ENCODE measurements at regions not wholly inside any gene's neighbourhood (a gene's known extent, or its start where the extent isn't known, plus 50 kb on each side); places are given as distances from the start of the nearest gene placed in this dataset.

DNA sequence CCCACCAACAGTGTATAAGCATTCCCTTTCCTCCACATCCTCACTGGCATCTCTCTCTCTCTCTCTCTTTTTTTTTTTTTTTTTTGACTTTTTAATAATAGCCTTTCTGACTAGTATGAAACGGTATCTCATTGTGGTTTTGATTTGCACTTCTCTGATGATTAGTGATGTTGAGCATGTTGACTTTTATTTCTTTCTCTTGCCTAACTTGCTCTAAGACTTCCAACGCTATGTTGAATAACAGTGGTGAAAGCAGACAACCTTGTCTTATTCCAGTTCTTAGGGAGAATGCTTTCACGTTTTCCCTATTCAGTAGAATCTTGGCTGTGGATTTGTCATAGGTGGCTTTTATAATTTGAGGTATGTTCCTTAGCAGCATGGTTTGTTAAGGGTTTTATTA is 249.4 kb upstream of the MDFIC2 start:
- no peak for DNase-seq (ENCODE audit: low spot score)

DNA sequence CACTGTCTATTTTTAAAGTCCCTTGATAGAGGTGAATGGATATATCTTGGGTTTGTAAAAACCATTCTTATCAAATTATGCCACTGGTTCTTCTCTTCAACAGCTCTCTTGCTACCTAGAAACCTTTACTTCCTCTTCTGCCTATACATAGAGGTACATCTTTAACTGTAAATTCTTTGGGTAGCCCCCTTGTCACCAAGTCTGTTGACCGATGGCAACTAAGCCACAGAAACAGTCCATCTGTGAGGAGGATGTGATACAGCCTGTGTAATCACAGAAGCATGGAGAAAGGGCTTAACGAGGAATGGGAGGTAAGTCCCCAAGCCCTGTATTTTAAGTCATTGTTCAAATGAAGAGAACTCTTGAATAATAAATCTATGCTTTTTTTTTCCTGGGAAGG is 246.5 kb upstream of the MDFIC2 start:
- DNase-seq (ENCODE audit: low spot score) = no peak

DNA sequence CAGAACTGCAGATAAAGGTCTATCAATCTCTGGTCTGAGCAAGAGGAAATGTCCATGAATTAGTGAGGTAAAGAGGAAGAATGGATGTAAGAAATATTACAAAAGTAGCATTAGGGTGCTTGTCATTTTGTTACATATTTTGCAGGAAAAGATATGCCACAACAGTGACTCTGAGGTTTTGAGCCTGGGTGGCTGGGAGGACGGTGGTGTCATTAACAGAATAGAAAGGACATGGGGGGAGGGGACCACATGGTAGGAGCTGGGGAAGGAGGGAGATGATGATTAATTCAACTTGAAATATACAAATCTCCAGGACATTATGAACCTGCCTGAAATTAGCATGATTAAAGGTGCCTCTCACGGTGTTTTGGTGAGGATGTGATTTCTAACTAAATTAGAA is 245.5 kb upstream of the MDFIC2 start:
- DNase-seq (ENCODE audit: low spot score) = no peak

DNA sequence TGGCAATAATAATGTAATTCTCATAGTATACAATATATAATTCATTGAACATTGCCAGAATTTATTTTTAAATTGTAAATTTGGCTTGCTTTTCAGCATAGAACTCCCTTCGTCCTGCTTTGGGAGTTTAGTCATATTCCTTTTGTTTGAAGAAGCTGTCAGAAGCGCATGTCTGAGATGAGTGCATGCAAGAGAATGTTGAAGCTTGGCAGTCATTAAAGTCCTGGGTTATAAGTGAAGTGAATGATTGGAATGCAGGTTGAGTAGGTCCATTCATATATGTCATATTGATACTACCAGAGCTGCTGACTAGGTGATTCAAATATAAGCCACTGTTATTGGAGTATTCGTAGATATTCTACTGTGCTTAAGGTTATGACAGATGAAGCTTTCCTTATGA is 243.6 kb upstream of the MDFIC2 start:
- DNase-seq (ENCODE audit: low spot score) = no peak

DNA sequence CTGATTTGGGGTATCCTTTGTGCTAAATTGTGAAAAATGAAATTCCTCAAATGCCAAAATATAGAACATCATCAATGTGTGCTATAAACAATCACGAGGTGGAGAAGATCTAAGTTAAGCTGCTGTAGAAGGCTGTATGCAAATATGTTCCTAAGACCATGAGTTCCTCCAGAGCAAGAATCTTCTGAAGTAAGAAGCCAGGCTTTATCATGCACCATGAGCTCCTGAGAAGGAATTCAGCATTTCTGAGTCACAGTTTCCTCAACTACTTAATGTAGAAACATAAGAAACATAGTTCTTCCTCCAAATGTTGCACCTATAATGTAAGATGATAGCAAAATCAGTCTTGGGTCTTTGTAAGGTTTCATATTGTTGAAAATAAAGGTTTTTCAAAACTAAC is 241.7 kb upstream of the MDFIC2 start:
- DNase-seq (ENCODE audit: low spot score) = no peak

DNA sequence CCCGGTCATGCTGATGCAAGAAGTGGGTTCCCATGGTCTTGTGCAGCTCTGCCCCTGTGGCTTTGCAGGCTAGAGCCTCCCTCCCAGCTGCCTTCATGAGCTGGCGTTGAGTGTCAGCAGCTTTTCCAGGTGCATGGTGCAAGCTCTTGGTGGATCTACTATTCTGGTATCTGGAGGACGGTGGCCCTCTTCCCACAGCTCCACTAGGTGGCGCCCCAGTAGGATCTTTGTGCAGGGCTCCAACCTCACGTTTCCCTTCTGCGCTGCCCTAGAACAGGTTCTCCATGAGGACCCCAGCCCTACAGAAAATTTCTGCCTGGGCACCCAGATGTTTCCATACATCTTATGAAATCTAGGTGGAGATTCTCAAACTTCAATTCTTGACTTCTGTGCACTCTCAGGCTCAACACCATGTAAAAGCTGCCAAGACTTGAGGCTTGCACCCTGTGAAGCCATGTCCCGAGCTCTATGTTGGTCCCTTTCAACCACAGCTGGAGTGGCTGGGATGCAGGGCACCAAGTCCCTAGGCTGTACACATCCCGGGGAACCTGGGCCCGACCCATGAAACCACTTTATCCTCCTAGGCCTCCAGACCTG is 238.4 kb upstream of the MDFIC2 start:
- DNase-seq (ENCODE audit: low spot score) = peak; percentile 24

DNA sequence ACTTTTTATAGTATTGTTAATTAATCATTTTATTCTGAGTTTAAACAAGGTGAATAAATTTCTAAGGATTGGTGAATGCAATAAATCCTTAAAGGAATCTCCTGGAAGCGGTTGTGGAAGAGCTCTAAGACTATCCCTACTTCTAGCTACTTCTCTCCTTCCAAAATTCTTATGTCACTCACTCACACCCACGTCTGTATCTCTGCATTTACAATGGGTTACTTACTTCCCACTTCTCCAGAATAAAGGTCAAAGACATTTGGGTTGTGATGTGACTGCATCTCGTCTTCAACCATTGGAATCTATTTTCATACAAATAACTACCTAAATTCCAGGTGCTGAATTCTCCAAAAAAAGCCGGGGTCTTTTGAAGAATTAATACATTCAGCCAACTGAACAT is 234.2 kb upstream of the MDFIC2 start:
- DNase-seq (ENCODE audit: low spot score) = no peak

DNA sequence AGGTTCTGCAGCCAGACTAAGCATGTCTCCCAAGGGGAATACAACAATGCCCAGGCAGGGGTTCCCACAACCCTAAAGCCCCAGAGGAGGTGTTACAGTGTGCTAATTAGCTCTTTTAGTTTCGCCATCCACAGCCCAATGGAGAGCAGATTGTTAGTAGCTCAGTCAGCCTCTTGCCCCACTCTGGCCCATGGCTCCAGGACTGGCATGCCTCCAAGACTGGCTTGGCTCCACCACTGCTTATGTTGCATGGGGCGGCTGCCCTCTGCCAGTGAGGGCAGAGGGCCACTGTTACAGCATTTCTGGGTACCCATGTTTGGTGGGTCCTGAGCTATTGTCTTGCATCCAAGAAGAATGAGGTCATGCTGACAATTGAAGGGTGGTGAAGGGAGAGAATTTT is 231.1 kb upstream of the MDFIC2 start:
- no peak for DNase-seq (ENCODE audit: low spot score)

DNA sequence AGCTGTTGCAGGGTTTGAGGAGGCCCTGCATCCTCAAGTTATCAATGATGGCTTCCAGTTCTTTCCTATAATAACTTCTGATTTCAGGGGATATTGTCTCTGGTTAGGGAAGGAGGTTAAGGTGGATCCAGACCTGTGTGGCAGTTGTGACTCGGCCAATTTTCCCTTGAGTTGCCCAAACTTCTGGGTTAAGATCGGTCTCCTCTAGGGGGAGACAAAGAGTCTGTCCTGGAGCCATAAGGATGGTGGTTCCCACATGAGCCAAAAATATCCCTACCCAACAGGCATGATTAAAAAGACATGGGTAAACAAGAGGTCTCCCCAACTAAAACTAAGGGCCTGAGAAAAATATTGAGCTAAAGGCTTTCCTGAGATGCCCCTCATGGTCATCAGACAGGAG is 227.5 kb upstream of the MDFIC2 start:
- DNase-seq (ENCODE audit: low spot score) = no peak

DNA sequence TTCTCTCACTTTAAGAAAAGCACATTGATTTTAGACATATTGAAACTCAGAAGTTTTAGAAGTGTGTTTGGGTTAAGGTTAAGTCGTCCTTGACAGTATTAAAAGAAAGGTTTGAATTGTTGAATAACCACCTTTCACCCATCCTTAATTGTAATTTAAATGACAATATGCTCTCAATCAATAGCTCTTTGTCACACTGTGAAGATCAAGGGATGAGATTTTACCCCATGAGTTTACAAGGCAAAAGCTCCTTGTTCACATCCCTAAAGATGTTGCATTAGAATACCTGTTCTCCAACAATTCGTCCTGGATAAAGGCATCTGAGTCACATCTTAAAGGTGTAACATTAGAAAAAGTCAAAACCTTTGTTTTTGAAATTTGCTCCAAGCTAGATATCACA is 220.4 kb upstream of the MDFIC2 start:
- no peak for DNase-seq (ENCODE audit: low spot score)

DNA sequence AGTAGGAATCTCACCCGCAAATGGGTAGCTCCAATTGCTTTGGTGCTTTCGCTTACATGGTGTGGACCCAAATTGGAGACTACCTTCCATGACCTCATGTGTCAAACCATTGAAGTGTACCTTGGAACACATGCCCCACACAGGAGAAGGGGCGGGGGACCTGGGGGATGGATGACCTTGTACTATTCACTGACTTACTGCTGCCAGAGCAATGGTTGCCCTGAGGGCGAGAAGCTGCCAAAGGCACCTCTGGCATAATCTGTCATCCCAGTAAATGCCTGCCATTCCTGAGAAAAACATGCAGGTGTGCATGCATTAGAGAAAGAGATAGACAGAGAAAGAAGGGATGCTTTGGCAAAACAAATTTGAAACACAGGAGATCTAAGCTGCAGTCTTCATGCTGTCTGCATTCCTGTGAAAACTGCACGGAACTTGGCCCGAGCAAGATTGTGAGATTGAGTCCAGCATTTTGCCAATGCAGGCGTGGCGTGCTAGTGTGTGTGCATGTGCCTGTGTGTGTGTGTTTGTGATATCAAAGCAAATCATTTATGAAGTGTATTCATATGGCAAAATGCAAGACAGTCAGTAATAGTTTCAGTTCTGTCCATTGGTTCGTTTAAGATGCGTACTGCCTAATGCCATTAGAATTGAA is 219.5 kb upstream of the MDFIC2 start:
- no peak for DNase-seq (ENCODE audit: low spot score)

DNA sequence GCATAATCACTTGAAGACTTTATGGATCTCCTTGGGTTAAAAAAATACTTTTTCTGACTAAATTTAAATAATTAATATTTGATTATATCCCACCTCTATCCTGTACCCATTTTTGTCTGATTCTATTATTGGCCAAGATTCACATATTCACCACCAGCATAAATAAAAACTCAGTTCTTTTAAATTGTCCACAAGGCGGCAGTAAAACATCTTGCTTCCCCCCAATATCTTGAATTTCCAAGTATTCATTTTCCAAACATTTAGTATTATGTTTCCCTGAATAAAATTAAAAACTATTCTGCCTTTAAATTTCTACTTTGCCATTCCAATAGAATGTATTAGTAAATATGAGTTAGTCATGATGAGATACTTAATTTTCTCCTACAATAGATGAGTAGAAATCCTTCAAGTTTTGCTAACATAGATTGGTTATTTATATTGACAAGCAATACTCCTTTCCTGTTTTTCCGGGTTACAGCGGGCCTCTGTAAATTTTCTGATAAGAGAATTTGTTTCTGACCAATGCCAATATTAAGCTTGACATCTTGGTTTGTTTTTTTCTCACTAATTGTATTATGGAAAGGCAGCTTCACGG is 218.7 kb upstream of the MDFIC2 start:
- peak; percentile 49 for DNase-seq (ENCODE audit: low spot score)

DNA sequence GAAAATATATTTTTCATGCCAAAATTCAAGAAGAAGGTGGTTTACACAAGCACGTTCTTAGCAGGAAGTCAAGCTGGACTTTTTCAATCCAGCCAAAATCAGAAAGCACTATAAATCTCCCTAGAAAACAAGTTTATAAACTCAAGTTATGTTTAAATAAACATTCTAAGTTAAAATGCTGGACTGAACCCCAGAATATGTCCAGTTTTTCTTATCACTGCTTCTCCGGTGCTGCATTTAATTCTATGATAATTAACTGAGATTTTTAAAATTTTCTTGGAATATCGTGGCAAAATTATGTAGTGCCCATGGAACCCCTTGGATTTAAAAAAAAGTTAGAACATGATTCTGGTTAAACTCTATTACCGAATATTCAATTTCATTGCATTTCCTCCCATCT is 218.2 kb upstream of the MDFIC2 start:
- no peak for DNase-seq (ENCODE audit: low spot score)

DNA sequence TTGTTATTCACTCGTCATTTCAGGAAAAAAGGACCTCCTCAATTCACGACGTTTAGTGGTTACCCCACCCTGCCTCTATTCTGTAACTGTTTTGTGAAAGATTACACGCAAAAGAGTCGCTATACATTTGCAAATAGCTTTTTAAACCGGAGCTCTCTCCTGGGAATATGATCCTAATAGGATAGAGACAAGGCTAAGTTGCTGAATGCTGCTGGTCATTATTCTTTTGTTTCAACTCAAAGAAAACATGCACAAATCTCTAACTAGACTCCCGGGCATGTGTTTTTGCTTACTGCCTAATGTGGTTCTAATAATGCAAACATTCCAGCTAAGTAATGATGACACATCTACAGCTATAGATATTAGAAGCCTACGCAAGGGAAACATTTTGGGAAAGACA is 214.6 kb upstream of the MDFIC2 start:
- peak; percentile 7 for DNase-seq (ENCODE audit: low spot score)

DNA sequence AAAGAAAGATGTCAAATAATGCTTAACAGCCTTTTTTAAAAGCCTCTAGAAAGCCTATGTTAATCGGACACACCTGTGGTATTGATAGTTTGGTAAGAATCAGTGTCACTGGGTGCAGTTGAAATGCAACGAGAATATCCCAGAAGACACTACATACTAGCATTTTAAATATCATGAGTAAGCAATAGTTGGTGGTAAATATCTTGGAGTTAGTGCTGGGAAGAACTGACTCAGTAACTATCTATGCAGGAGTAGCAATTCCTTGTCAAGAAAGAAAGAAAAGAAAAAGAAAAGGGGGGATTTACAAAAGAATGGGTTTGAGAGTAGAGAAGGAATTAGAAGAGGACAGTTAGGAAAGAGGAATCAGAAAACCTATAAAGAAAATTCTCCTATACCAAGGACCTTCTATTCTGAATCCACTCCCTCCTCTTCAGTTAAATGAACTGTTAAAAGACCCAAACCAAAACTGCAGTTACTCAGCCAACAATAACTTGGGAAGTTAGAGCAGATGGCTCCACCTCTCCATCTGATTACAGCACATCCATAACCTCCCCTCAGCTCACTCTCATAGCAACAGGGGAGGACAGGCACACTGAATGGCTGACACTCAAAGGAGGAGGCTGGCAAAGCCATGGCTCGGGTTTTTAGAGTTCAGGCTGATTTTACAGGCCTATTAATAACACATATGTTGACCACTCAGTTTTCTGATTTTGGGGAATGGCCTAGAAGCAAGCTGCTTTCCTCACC is 207.6 kb upstream of the MDFIC2 start:
- no peak for DNase-seq (ENCODE audit: low spot score)

DNA sequence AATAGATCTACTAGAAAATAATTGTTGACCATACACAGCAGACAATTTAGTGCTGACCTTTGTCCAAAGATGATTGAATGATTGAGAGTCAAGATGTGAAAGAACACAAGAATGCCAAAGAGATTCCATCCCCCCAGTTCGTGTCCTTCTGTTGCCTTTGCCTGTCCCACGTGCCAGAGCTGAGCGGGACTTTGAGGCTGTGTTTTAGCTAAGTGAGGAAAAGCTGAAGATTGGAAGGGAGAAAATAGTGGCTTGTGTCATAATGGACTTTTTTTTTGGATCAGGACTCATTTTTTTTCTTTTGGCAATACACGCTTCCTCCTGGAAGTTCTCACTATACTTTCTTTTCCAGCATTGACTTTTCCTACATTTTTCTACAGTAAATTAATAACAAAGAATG is 206.6 kb upstream of the MDFIC2 start:
- DNase-seq (ENCODE audit: low spot score) = no peak

DNA sequence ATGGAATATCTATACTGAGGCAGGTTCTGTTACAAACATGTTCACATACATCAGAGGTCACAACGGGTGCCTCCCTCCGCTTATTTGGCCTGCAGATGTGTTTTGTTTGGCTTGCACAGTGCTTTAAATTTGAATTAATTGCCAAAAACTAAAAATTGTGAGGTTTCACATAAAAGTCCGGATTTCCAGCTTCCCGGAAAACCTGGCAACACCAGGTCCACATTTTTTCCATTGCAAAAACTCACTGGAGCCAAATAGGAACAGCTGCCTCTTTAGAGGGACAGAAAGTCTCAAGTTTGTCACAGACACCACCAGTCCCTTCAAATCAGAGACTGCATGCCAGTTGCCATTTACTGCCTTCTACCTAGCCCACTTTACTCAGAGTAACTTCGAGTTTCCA is 205.9 kb upstream of the MDFIC2 start:
- DNase-seq (ENCODE audit: low spot score) = no peak

DNA sequence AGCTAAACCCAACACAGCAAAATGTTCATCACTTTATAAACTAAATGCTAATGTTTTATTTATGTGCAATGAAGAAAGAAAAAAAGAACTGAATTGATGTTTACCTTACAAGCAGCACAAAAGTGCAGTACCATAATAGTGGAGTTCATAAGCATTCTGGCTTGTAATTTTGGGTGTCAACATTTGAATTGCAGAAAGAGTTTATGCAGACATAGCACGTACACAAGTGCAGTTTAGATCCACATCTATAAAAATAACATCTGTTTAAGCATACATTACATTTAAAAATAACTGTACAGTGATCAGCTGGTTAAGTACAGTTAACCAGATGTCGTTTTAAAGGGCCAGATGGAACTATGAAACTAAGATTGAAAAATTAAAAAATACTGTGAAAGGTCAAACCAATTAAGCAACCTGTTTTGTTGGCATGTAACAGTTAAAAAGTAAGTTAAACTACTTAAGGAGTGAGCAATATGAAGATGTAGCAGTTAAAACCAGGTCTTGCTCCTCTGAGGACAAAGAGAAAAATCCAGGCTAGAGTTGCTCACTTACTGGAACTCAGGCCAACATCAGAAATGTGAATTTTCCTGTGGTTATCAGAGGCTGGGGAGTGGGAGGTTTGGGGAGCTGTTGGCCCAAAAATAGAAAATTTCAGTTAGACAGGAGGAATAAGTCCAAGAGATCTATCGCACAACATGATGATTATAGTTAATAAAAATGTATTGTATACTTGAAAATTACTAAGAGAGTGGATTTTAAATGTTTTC is 204.9 kb upstream of the MDFIC2 start:
- no peak for DNase-seq (ENCODE audit: low spot score)

DNA sequence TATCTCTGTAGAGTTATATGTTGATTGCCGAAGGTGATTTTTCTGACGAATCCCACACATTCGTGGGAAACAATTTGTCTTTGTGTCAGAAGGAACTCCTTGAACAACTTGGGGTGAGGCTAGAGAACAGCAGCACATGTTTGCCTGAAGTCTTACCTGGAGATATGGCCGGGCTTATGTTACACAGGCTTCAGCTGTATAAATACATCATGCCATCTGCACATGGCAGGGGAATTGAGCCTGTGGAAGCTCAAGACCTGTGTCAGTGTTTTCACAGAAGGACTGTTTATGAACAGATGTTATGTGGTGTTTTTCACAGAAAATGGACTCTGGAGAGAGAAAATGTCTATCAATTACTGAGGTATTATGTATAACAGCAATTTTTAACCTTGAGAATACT is 203.6 kb upstream of the MDFIC2 start:
- no peak for DNase-seq (ENCODE audit: low spot score)

DNA sequence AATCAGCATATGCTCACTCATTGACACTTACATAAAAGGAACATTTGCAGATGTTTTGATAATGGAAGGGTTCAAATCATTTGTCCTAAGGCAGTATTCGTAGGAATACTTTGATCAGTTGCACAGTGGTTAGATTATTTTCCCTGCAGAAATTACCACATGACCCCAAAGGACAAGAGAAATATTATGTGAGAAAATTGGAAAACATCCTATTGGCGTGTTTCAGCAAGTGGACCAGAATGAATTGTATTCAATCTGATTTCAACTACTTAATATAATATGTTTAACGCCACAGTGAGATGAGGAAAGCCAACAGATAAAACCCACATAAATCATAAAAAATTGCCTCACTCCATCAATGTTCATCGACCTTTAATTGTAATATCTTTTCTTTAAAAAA is 195.0 kb upstream of the MDFIC2 start:
- DNase-seq (ENCODE audit: low spot score) = no peak

DNA sequence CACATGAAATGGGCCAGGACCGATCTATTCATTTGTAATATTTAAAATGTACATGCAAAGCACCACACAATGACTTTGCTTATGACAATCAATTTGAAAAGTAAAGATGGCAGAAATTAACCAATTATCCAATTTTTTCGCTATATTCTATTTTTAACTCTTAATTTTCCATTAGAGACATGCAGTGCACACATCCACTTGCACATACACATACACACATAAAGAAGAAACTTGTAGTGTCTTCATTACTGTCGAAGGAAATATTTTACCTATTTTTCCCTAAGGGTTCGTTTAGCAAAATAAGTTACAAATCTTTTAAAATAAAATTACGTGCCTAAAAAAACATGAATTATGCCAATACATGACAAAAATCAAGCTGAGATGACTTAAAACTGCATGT is 194.3 kb upstream of the MDFIC2 start:
- DNase-seq (ENCODE audit: low spot score) = no peak

DNA sequence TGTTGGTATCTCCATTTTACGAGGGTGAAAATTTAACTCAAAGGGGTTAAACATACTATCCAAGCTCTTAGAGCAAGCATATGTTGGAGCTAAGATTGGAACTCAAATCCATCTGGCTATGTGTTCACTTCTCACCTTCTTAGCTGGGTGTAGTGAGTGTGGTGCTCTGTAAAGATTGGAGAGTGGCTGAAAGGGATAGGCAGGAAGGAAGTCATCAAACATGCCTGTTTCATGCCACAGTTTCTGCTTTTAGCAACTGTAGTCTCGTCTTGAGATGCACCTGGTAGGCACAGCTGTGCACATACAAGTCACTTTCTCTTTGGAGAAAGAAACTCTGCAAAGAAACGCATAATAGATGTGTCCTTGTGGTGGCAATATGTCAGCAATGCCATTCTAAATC is 189.1 kb upstream of the MDFIC2 start:
- no peak for DNase-seq (ENCODE audit: low spot score)

DNA sequence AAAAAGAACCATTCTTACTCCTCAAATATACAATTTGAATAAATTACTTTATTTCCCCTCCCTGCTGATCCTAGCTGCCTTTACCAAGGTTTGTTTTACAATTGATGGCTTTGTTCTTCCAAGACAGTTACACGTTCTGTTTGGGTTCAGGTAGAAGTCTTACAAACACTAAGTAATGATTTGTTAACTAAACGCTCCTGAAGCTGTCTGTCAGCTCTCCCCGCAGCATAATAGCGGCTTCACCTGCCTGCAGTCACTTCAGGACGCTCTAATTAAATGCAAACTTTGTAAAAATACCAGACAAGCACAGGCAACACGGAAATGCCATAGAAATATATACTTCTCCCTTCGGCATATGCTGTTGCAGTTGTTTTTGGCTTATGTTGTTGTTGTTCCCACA is 176.4 kb upstream of the MDFIC2 start:
- no peak for DNase-seq (ENCODE audit: low spot score)
